Astrocyte (in vitro differentiated cells and primary cell): ENCODE measurements at regions not wholly inside any gene's neighbourhood (a gene's known extent, or its start where the extent isn't known, plus 50 kb on each side); places are given as distances from the start of the nearest gene placed in this dataset.

Experiments
- EZH2 ChIP-seq: IDR thresholded peaks from 2 replicates; pipeline ENCODE4 v1.6.1; 2012; ENCODE audit warnings: mild to moderate bottlenecking, low read length, inconsistent platforms; ENCODE audit not compliant: insufficient read depth
- TF ChIP-seq, protein P1 (sequence below): IDR thresholded peaks from 2 replicates; pipeline ENCODE4 v1.5.1; 2011; ENCODE audit warnings: low read depth, mild to moderate bottlenecking, inconsistent platforms, low read length, moderate library complexity; ENCODE audit not compliant: insufficient read depth

DNA sequence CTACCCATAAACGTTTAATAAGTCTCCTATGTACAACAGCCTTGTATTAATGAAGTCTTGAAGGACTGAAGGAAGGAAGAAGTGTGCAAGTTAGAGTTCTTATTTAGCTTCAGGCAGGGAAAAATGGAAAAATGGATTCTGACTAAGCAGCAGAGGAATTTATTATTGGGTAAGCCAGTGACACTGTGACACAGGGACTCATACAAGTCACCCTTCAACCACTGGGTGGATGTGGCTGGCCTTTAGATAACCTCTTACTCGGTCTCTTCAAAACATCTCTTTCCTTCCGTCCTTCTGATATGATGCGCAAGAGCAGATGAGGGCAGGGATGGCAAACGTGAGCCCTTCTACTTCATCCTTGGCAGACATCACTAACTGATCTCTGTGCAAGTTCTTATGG lies 145.6 kb downstream of the DHX35 start:
- TF ChIP-seq, protein P1, sequence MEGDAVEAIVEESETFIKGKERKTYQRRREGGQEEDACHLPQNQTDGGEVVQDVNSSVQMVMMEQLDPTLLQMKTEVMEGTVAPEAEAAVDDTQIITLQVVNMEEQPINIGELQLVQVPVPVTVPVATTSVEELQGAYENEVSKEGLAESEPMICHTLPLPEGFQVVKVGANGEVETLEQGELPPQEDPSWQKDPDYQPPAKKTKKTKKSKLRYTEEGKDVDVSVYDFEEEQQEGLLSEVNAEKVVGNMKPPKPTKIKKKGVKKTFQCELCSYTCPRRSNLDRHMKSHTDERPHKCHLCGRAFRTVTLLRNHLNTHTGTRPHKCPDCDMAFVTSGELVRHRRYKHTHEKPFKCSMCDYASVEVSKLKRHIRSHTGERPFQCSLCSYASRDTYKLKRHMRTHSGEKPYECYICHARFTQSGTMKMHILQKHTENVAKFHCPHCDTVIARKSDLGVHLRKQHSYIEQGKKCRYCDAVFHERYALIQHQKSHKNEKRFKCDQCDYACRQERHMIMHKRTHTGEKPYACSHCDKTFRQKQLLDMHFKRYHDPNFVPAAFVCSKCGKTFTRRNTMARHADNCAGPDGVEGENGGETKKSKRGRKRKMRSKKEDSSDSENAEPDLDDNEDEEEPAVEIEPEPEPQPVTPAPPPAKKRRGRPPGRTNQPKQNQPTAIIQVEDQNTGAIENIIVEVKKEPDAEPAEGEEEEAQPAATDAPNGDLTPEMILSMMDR: no peak
- no peak for TF ChIP-seq EZH2
